HCT116 (cell line): ENCODE measurements at regions not wholly inside any gene's neighbourhood (a gene's known extent, or its start where the extent isn't known, plus 50 kb on each side); places are given as distances from the start of the nearest gene placed in this dataset.

Experiments
- ATAC-seq: fragments of 200-7000 bp; cut with Tn5 transposase; 2 replicates; pipeline ENCODE4 v1.9.1; 2020; ENCODE audit warnings: mild to moderate bottlenecking, moderate library complexity
- BruUV-seq: library from RNA; stranded (reverse); fragments of 400-500 nt; replicated peaks from 2 replicates; lab custom pipeline; 2021; lab: Mats Ljungman, UMichigan
- CTCF ChIA-PET: fragments of 300-600 bp; sonication (Branson Sonifier 250); formaldehyde crosslinking; loops from one replicate; lab custom pipeline; 2021; ENCODE audit warnings: antibody characterized with exemption; lab: Charles Lee
- POLR2A ChIA-PET: fragments of 300-600, 350-600 bp; sonication (Branson Sonifier 250); formaldehyde crosslinking; loops from one replicate; lab custom pipeline; 2021; ENCODE audit warnings: antibody characterized with exemption; lab: Charles Lee
- RAD21 ChIA-PET, 2 experiments: fragments of 300-600 bp; sonication (Branson Sonifier 250); formaldehyde crosslinking; loops; one replicate each; lab custom pipeline; 2023; ENCODE audit warnings: low total read pairs in 2 of 2; ENCODE audit not compliant: uncharacterized antibody in 2 of 2, unreplicated experiment in 2 of 2, low non-redundant PET in 1 of 2; lab: Charles Lee
- DNase-seq: peaks from one replicate; pipeline ENCODE4 v3.0.0-alpha.2; 2010; ENCODE audit warnings: low read depth, low spot score
- H2AFZ ChIP-seq: fragments of 200-600 bp; shearing (Covaris generic), sonication (generic); 2 replicates; pipeline ENCODE4 v1.6.1; 2017; ENCODE audit warnings: low read depth, mixed run types, mixed read lengths, antibody characterized with exemption, low read length; ENCODE audit not compliant: poor library complexity, severe bottlenecking
- H3K27ac ChIP-seq: 2 replicates; pipeline ENCODE4 v1.5.1; 2012; ENCODE audit warnings: low read depth, low read length
- H3K27me3 ChIP-seq: fragments of 200-600 bp; sonication (generic); 2 replicates; pipeline ENCODE4 v1.6.1; 2016; ENCODE audit warnings: mixed run types, low read length, mixed read lengths; ENCODE audit not compliant: insufficient read depth
- H3K36me3 ChIP-seq, 2 experiments: fragments of 200-500 bp in 1 of 2; fragments of 200-600 bp in 1 of 2; sonication (Bioruptor generic) in 1 of 2; sonication (generic) in 1 of 2; 2 replicates each; pipeline versions ENCODE4 v1.5.1 to v1.6.1; 2014 to 2016; ENCODE audit warnings: low read length in 2 of 2, inconsistent platforms in 1 of 2, mixed read lengths in 1 of 2, mixed run types in 1 of 2; ENCODE audit not compliant: insufficient read depth in 2 of 2, control insufficient read depth in 1 of 2
- H3K4me1 ChIP-seq, 2 experiments: fragments of 200-600 bp in 1 of 2; sonication (generic) in 1 of 2; 2 replicates each; pipeline versions ENCODE4 v1.5.1 to v1.6.1; 2012 to 2017; ENCODE audit warnings: low read length in 2 of 2, inconsistent platforms in 1 of 2, mild to moderate bottlenecking in 1 of 2, mixed read lengths in 1 of 2, mixed run types in 1 of 2, moderate library complexity in 1 of 2; ENCODE audit not compliant: insufficient read depth in 2 of 2, control insufficient read depth in 1 of 2
- H3K4me2 ChIP-seq: fragments of 200-600 bp; sonication (generic); 2 replicates; pipeline ENCODE4 v1.6.1; 2017; ENCODE audit warnings: mixed run types, low read length, mixed read lengths
- H3K4me3 ChIP-seq, 2 experiments: fragments of 200-600 bp in 1 of 2; sonication (generic) in 1 of 2; replicated peaks in 1 of 2; 2 replicates each; pipeline ENCODE4 v1.5.1; 2011 to 2016; ENCODE audit warnings: low read length in 2 of 2, control low read depth in 1 of 2, low read depth in 1 of 2, mild to moderate bottlenecking in 1 of 2, mixed read lengths in 1 of 2, mixed run types in 1 of 2
- H3K79me2 ChIP-seq: fragments of 200-600 bp; sonication (generic); 2 replicates; pipeline ENCODE4 v1.6.1; 2017; ENCODE audit warnings: mild to moderate bottlenecking, mixed run types, low read length, moderate library complexity, mixed read lengths; ENCODE audit not compliant: insufficient read depth
- H3K9ac ChIP-seq: fragments of 200-600 bp; sonication (generic); 2 replicates; pipeline ENCODE4 v1.6.1; 2016; ENCODE audit warnings: low read length, mixed read lengths
- H3K9me2 ChIP-seq: fragments of 200-600 bp; sonication (generic), shearing (Covaris generic); 2 replicates; pipeline ENCODE4 v1.6.1; 2017; ENCODE audit warnings: mixed run types, mild to moderate bottlenecking, moderate library complexity; ENCODE audit not compliant: insufficient read depth
- H3K9me3 ChIP-seq, 2 experiments: fragments of 200-500 bp in 1 of 2; fragments of 200-600 bp in 1 of 2; sonication (Bioruptor generic) in 1 of 2; sonication (generic) in 1 of 2; 2 replicates each; pipeline ENCODE4 v1.6.1; 2014 to 2017; ENCODE audit warnings: low read length in 2 of 2, mixed read lengths in 2 of 2, inconsistent platforms in 1 of 2, low read depth in 1 of 2, mild to moderate bottlenecking in 1 of 2, mixed run types in 1 of 2, moderate library complexity in 1 of 2; ENCODE audit not compliant: control insufficient read depth in 1 of 2, insufficient read depth in 1 of 2
- H4K20me1 ChIP-seq: fragments of 200-600 bp; sonication (generic), shearing (Covaris generic); 2 replicates; pipeline ENCODE4 v1.6.1; 2017; ENCODE audit warnings: mixed run types, mild to moderate bottlenecking, moderate library complexity; ENCODE audit not compliant: insufficient read depth
- CTCF ChIP-seq, 3 experiments: fragments of 200-600 bp in 1 of 3; sonication (generic) in 1 of 3; IDR thresholded peaks in 2 of 3; conservative IDR thresholded peaks in 1 of 3; 2 replicates each; pipeline ENCODE4 v1.5.1; 2012 to 2017; ENCODE audit warnings: low read depth in 2 of 3, low read length in 2 of 3, antibody characterized with exemption in 1 of 3, borderline replicate concordance in 1 of 3, control low read depth in 1 of 3, mild to moderate bottlenecking in 1 of 3, mixed read lengths in 1 of 3, mixed run types in 1 of 3, moderate library complexity in 1 of 3; ENCODE audit not compliant: insufficient read depth in 1 of 3
- ELF1 ChIP-seq: IDR thresholded peaks from 2 replicates; pipeline ENCODE4 v1.6.1; 2012; ENCODE audit warnings: low read depth, borderline replicate concordance
- EZH2phosphoT487 ChIP-seq: fragments of 200-600 bp; IDR thresholded peaks from 2 replicates; pipeline ENCODE4 v1.6.1; 2018; ENCODE audit warnings: antibody characterized with exemption, borderline replicate concordance
- FOSL1 ChIP-seq: IDR thresholded peaks from 2 replicates; pipeline ENCODE4 v1.6.1; 2012; ENCODE audit warnings: low read depth
- POLR2A ChIP-seq: IDR thresholded peaks from 2 replicates; pipeline ENCODE4 v1.7.0; 2011; ENCODE audit warnings: borderline replicate concordance; ENCODE audit not compliant: insufficient read depth, insufficient read length; ENCODE audit errors: extremely low read depth
- REST ChIP-seq: IDR thresholded peaks from 2 replicates; pipeline ENCODE4 v1.6.1; 2012; ENCODE audit warnings: low read depth
- SIN3A ChIP-seq: IDR thresholded peaks from 2 replicates; pipeline ENCODE4 v1.6.1; 2012; ENCODE audit warnings: low read depth
- SRF ChIP-seq: IDR thresholded peaks from 2 replicates; pipeline ENCODE4 v1.6.1; 2012; ENCODE audit warnings: low read depth
- TCF7L2 ChIP-seq: IDR thresholded peaks from 2 replicates; pipeline ENCODE4 v1.7.0; 2011; ENCODE audit warnings: borderline replicate concordance, inconsistent platforms; ENCODE audit not compliant: insufficient read depth, insufficient read length; ENCODE audit errors: extremely low read depth
- YY1 ChIP-seq: IDR thresholded peaks from 2 replicates; pipeline ENCODE4 v1.6.1; 2011; ENCODE audit warnings: low read length, low read depth, moderate library complexity, mild to moderate bottlenecking; ENCODE audit not compliant: insufficient replicate concordance; ENCODE audit errors: extremely low read depth
- intact Hi-C: fragments of 100-400 bp; cut with micrococcal nuclease; formaldehyde crosslinking; loops from 2 replicates; pipeline ENCODE4 v1.10.0; 2022
- TF ChIP-seq, protein P1 (sequence below): IDR thresholded peaks from 2 replicates; pipeline ENCODE4 v1.6.1; 2012
- TF ChIP-seq, protein P2 (sequence below): IDR thresholded peaks from 2 replicates; pipeline ENCODE4 v1.6.1; 2012

- BruUV-seq, result no TSS peak
- CTCF ChIA-PET, result no interaction called here
These were observed 268.2 kb upstream of the PPARGC1A start for GRCh38 chr4:24158031-24158430.

More at GRCh38 chr4:24158031-24158430, 268.2 kb upstream of the PPARGC1A start:
- no peak for ATAC-seq
- DNase-seq, result no peak
- H3K27me3 ChIP-seq, result no peaks in the 10 kb centered on the region
- no peaks in the 10 kb centered on the region for H3K9me2 ChIP-seq
- H2AFZ ChIP-seq, result no peak overlapping the region
- no peaks in the 10 kb centered on the region for H3K79me2 ChIP-seq
- intact Hi-C loops, result no loop called here
- POLR2A ChIA-PET, result no interaction called here
- H3K36me3 ChIP-seq, result no peaks in the 10 kb centered on the region
- H4K20me1 ChIP-seq, result no peaks in the 10 kb centered on the region
- no peak for TF ChIP-seq YY1
- TF ChIP-seq, protein P1, sequence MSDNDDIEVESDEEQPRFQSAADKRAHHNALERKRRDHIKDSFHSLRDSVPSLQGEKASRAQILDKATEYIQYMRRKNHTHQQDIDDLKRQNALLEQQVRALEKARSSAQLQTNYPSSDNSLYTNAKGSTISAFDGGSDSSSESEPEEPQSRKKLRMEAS, result no peak
- no peak for TF ChIP-seq POLR2A
- TF ChIP-seq, protein P2, sequence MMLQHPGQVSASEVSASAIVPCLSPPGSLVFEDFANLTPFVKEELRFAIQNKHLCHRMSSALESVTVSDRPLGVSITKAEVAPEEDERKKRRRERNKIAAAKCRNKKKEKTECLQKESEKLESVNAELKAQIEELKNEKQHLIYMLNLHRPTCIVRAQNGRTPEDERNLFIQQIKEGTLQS, result no peak
- no peak for TF ChIP-seq FOSL1
- TF ChIP-seq REST, result no peak
- no peak for TF ChIP-seq SRF
- TF ChIP-seq EZH2phosphoT487, result no peak
- no peak for TF ChIP-seq ELF1
- no peak for TF ChIP-seq CTCF (IDR thresholded peaks at IDR 0.05 in 2 of 3, conservative IDR thresholded peaks at IDR 0.05 in 1 of 3; ENCODE audit: borderline replicate concordance in 1 of 3, insufficient read depth in 1 of 3, low read depth in 2 of 3, low read length in 2 of 3)
- no peak for TF ChIP-seq SIN3A
- no peak for TF ChIP-seq TCF7L2
- TF ChIP-seq, all 23 proteins: peak for 0
- no peak overlapping the region for H3K9ac ChIP-seq
- H3K27ac ChIP-seq, result no peak overlapping the region
- no peak overlapping the region for H3K4me3 ChIP-seq
- RAD21 ChIA-PET, result no interaction called here
- H3K4me1 ChIP-seq, result no peaks in the 10 kb centered on the region
- no peak overlapping the region for H3K4me2 ChIP-seq
- H3K9me3 ChIP-seq, result no peaks in the 10 kb centered on the region
